ENCODE measurements at regions not wholly inside any gene's neighbourhood (a gene's known extent, or its start where the extent isn't known, plus 50 kb on each side); places are given as distances from the start of the nearest gene placed in this dataset.
"Not testable (repeated sequence)": the region's sequence is repeated elsewhere in the genome, so short reads cannot be mapped to it uniquely, and the experiment has no call there.

DNA sequence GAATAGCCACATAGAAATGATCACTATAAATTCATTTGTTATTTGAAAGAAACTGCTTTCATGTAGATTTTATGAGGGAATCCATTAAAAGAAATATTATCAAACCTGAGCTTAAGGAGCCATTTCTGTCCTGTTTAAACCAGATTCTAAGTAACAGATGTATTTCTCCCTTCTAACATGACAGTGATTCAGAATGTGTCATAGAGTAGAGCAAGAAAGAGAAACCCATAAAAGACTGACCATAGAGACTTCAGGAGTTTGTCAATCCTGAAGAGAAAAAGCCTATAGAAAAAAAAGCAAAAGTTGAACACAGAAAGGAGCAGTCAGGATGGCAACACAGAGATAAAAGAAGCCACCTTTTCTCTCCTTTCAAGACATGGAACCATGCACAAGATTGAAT is 390.6 kb downstream of the PRIM2 start:
- not testable (repeated sequence) for DNase-seq

DNA sequence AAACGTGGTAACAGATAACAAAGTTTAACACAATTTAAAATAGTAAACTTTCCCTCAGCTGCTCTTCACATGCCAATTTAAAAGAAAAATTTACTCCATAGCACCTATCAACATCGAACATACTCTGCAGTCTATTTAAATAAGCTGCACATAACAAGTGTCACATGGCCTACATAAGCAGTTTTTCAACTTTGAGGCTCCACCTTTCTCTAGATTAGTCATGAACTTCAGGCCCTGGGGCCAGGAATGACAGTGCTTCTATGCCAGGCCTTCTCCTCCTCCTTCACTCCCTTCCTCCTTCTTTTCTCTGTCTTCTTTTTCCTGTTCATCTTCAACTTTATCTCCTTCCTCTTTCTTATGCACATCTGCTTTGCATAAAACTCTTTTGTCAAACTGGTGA is 405.1 kb downstream of the PRIM2 start:
- DNase-seq = not testable (repeated sequence)

DNA sequence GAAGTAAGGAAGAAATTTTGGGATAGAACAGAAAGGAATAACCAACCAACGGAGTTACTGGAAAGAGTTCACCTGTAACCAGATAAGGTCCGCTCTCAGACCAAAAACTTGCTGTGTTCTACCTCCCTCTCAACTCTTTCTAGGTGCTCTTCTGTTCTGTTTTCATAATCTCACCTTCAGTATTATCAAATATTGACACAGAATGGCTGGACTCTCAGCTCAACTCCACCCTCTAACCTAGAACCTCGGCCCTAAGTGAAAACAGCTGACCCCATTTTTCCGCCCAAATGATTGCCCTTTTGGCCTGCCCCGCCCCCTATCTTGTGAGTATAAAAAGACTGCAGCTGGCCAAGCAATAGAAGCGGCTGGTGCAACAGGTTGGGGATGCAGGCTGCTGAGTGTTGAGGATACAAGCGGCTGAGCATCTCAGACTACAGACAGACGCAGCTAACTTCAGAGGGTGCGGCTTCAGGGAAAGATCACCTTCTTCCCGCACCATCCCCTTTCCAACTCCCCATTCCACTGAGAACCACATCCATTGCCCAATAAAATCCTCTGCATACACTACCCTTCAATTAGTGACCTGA is 406.5 kb downstream of the PRIM2 start:
- DNase-seq = not testable (repeated sequence)

DNA sequence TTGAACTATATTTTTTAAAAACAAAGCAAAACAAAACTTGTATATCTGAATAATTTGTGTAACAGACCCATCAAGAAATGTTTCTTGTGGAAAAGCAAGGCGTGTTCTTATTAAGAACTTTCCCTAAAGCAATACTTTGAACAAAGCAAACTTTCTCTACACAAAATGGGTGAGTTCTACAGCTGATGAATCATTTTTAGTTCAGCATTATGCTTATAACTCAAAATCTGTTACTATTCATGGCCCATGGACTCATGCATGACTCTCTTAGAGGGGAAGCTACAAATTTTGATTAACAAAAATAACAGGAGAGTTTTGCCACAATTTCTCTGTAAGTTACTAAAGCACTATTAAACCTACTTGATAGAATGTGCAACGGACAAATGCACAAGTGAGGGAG is 412.0 kb downstream of the PRIM2 start:
- not testable (repeated sequence) for DNase-seq

DNA sequence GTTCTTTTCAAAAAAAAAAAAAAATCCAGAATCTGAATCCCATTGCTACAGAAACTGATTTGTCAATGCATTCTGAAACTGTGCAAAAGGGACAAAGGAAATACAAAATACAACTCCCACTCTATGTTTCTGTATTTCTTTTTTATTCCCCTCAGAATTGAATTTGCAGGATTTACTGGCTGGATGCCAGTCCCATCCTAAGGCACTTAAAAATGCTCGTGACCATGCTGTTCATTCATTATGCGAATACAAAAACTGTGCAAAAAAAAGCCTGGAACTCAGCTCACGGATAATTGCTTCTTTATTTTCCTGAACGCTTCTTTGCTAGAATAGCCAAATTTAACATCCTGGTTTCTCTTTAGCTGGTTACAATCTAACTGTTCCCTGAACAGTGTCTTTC is 413.3 kb downstream of the PRIM2 start:
- DNase-seq = peak; percentile 0 to 27

DNA sequence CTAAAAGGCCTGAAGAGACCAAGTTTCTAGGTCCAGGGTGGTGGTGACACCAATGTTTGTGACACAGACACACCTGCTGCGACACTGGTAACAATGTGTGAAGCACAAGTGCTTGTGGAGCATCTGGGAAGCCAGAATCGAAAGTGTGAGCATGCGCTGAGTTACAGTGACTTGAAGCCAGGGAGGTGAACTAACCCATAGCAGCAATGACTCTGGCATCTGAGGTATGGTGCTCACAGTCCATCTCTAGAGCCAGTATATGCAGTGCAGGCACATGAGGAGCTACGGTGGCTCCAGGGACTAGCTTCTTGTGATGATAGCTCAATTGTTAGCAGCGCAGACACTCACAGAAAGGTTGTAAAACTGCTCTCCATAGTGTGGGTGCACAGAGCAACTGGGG is 430.3 kb downstream of the PRIM2 start:
- DNase-seq = not testable (repeated sequence)

DNA sequence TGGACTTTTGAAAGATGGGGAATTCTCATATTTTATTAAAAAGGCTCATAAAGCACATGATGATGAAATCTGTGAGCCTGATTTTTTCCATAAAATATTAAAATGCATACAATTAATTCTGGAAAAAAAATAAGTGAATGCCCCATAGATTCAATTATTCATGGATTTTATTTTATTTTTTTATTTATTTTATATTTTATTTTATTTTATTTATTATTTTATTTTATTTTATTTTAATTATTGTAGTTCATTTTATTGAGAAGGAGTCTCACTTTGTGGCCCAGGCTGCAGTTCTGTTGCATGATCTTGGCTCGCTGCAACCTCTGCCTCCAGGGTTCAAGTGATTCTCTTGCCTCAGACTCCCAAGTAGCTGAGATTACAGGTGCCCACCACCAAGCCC is 442.4 kb downstream of the PRIM2 start:
- DNase-seq = not testable (repeated sequence)

DNA sequence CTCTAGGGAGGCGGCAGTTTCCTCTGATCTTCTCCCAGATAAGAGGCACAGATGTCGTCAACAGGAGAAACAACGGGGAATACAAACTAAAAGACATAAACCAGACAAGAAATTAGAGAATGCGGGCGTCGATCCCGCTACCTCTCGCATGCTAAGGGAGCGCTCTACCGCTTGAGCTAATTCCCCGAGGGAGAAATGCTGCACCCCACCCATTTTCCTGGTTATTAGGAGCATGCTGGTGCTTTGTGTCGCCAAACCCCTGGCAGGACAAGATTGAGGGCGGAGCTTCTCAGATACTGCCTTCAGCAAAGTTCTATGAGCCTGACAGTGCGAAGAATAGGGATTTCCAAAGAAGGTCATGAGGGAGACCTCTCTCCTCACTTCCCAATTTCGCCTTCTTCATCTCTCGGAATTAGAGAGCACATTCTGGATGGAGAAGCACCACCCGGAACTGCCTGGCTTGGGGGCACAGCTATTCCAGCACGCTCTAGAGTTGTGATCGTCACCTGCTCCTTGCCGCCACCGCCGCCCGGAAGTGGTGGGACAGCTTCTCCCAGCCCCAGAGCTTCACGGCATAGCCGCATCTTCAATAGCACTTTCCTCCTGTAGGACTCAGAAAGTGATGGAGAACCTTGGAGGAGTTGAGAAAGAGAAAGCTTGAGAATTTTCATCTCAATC is 475.4 kb downstream of the PRIM2 start:
- not testable (repeated sequence) for DNase-seq

DNA sequence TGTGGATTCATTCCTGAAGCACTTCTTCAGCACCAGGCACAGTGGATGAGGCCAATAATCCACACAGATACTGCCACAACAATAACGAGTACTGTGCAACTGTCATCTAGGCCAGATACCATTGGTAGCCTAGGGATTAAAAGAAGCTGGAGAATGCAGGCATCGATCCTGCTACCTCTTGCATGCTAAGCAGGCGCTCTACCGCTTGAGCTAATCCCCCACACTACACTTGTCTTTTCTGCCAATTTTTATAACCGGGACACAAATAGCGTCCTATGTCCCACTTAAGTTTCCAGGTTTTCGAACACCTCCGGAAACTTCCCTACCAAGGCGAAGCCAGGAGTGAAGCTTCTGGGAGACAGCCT is 475.9 kb downstream of the PRIM2 start:
- peak in 1 of 2 experiments; percentile 7 for DNase-seq

DNA sequence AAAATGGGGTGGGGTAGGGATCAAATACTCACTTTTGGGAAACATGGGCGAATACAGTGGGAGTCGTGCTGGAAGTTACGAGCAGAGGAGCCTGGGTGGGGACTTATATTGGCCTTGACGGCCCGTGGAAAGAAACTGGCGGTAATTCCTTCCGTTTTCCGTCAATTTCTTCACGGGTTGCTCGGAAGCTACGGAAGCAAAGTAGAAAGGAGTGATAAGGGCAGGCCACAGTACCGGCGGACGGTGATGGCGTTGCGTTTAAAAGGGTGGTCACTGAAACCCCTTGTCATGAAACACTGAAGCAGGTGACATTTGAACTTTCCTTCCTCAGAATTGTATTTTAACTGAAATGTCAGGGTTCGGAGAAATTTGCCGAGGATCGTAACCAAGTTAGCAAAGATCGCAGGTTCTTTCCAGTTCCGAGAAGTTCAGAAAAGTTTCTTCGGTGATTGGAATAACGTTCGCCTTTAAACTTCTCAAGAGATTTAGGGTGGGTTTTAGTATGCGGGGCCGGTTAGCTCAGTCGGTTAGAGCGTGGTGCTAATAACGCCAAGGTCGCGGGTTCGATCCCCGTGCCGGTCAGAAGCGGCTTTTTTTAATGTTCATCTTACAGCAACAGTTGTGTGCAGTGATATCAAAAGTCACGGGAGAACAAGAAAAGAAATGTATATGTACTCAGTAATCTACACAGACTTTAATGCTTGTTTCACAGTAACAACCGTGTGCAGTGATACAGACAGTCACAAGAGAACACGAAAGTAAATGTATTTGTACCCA is 482.5 kb downstream of the PRIM2 start:
- not testable (repeated sequence) for DNase-seq

DNA sequence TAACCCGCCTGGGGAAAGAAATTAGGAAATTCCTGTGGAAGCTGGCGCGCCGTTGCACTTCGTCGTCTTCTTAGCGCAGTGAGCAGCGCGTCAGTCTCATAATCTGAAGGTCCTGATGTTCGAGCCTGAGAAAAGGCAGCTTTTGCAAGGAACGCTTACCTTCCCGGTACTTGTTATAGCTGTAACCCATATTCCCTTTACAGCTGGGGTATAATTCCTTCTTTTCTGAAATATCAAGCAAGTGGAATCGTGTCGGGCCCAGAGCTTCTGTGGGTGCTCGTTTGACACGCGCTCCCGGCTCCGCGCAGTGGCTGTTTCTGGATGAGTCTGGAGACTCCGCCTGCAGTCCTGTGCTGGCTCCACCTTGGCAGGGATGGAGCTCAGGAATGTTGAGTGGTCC is 491.2 kb downstream of the PRIM2 start:
- DNase-seq = not testable (repeated sequence)

DNA sequence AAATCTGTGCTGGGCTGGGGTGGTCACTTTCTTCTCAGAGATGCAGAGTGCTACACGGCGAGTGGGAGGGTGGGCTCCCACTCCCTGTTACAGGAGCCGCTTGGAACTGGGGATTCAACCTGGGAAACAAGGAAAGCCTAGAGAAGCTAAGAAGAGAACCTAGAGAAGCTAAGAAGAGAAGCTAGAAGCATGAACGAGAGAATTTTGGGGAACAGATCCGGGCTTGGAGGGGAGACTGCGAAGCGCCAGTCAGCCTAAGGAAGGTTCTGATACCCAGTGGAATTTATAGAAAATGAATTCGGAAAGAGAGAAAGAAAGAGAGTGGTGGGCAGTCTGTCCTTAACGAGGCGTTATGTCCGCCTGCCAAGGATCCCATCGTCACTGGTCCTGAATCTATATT is 492.0 kb downstream of the PRIM2 start:
- DNase-seq = not testable (repeated sequence)

DNA sequence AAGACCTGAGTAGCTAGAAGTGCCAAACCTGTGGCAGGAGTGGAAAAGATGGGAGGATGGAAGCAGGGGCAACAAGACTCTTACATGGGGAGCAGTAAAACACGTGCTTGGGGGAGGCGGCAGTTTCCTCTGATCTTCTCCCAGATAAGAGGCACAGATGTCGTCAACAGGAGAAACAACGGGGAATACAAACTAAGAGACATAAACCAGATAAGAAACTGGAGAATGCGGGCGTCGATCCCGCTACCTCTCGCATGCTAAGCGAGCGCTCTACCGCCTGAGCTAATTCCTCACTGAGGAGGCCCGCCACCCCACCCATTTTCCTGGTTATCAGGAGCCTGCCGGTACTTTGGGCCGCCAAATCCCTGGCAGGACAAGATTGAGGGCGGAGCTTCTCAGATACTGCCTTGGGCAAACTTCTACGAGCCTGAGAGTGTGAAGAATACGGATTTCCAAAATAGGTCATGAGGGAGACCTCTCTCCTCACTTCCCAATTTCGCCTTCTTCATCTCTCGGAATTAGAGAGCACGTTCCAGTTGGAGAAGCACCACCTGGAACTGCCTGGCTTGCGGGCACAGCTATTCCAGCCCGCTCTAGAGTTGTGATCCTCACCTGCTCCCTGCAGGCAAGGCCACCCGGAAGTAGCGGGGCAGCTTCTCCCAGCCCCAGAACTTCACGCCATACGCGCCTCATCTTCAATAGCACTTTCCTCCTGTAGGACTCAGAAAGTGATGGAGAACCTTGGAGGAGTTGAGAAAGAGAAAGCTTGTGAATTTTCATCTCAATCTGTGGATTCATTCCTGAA is 496.0 kb downstream of the PRIM2 start:
- DNase-seq = peak; percentile 13 to 19

DNA sequence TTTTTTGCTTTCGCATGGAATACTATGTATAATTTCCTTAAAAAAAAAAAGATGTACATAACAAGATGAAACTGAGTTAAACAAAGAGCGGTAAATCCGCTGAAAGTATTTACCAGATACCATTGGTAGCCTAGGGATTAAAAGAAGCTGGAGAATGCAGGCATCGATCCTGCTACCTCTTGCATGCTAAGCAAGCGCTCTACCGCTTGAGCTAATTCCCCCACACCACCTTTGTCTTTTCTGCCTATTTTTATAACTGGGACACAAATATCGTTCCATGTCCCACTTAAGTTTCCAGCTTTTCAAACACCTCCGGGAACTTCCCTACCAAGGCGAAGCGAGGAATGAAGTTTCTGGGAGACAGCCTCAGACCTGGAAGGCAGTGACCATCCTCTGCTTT is 498.4 kb downstream of the PRIM2 start:
- DNase-seq = not testable (repeated sequence)

DNA sequence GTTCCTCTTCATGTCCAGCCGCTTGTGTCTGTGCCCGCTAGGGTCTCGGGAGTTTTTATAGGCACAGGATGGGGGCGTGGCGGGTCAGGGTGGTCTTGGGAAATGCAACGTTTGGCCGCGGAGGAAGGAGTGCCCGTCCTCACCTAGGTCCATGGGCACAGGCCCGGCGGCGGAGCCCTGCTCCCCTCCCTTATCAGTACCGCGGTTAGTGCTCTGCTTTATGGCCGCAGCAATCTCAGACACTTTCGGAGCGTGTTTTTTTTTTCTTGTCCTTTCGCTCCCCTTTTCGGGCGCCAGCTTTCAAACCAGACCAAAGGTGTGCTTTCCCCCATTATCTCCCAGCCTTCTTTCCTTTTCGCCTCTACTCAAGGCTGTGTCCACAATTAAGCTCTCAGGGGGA is 503.9 kb downstream of the PRIM2 start:
- not testable (repeated sequence) for DNase-seq

DNA sequence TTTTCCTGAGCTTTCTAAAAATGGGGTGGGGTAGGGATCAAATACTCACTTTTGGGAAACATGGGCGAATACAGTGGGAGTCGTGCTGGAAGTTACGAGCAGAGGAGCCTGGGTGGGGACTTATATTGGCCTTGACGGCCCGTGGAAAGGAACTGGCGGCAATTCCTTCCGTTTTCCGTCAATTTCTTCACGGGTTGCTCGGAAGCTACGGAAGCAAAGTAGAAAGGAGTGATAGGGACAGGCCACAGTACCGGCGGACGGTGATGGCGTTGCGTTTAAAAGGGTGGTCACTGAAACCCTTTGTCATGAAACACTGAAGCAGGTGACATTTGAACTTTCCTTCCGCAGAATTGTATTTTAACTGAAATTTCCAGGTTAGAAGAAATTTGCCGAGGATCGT is 505.0 kb downstream of the PRIM2 start:
- not testable (repeated sequence) for DNase-seq

DNA sequence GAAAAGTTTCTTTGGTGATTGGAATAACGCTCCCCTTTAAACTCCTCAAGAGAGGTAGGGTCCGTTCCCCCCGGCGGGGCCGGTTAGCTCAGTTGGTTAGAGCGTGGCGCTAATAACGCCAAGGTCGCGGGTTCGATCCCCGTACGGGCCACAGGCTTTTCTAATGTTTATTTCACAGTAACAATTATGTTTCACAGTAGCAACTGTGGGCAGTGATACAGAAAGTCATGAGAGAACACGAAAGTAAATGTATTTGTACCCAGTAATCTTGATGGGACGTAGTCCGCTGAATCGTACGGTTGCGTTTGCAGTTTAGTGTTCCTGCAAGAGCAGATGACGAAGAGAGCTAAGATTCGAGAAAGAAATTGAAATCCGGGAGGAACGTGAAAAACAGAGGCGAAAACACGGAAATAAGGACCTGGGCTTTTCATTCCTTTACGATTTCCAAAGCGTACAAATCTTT is 505.5 kb downstream of the PRIM2 start:
- no peak for DNase-seq

DNA sequence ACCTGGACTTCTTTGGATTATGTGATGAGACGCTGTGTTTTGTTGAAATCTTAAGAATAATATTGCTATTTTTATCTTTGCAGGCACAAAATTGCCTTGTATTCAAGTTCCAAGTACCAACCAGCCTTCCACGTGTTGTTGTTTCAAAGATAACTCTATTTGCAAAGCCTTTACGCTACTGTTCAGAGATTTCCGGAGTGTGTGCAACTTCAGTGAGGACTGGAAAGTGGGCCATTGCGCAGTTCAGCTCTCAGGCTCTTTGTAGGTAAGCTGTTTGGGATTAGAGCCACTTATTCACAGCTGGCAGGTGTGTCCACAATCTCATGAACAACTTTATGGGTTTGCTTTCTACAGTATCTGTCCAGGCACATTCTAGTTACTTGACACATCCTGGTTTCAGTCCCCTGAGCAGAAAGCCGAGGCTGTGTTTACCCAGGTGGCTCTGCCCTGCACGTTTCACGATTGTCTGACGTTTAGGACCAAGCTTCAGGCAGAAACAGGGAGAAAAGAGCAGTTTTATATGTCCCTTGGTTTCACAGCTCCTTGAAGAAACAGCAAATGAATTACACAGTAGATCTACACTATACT is 520.3 kb downstream of the PRIM2 start:
- DNase-seq = not testable (repeated sequence)

DNA sequence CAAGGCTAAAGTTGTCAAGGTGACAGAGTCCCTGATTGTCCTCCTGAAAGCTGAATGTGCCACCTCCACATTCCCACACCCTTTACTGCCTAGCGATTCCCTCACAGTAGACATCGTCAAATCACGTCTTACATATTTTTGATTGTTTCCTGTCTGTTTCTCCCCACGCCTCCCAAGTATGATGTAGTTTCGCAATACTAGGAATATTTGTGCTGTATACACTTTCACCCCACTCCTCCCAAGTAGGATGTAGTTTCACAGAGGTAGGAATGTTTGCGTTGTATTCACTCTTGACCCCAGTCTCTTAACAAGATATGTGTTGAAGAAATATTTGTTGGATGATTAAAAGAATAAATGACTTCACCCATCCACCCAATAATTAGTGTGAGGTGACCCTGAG is 524.1 kb downstream of the PRIM2 start:
- DNase-seq = not testable (repeated sequence)

DNA sequence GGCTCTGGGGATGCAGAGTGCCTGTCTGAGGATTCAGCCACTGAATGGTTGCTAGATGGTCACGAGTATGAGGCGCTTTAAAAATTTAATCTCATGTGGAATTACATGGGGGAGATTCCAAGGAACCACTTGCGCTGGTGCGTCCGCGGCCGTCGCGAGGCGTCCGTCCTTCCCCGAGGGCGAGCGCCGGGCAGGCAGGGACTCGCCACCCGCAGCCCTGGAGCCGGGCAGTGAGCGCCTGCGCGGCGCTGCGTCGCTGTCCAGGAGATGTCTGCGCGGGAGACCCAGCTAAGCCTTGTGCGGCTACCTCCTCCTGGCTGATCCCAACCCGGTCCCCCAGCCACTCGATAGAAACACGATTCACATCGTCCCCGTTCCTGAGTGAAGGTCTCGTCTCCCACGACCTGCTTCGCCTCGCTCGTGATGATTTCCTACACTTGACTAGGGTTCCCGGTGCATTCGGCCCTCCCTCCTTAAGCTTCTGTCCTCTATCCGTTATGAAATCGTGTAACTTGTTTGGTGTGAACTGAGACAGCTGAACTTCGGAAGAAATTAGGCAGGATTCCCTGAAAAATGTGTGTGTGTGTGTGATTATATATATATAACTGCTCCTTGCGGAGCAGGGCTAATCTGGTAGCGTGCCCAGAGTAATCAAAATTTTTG is 536.4 kb downstream of the PRIM2 start:
- peak in 1 of 2 experiments; percentile 50 for DNase-seq

DNA sequence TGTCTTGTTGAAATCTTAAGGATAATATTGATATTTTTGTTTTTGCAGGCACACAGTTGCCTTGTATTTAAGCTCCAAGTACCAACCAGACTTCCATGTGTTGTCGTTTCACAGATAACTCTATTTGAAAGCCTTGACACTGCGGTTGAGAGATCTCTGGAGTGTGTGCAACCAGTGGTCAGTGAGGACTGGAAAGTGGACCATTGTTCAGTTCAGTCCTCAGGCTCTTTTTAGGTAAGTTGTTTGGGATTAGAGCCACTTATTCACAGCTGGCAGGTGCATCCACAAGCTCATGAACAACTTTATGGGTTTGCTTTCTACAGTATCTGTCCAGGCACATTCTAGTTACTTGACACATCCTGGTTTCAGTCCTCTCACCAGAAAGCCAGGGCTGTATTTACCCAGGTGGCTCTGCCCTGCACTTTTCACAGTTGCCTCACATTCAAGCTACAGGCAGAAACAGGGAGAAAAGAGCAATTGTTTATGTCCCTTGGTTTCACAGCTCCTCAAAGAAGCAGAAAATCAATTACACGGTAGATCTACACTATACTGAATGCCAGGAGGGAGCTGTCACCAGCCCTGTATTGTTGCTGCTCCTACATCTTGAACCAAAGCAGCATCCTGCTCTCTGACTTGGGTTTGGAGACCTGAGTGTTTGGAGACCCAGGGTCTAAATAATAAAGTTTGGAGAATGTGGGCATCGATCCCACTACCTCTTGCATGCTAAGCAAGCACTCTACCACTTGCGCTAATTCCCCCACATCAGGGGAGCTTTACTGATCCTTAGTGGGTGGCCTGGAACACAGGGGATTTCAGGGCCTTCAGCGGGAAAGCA is 543.3 kb downstream of the PRIM2 start:
- DNase-seq = not testable (repeated sequence)
